ENCODE measurements at regions not wholly inside any gene's neighbourhood (a gene's known extent, or its start where the extent isn't known, plus 50 kb on each side); places are given as distances from the start of the nearest gene placed in this dataset.

DNA sequence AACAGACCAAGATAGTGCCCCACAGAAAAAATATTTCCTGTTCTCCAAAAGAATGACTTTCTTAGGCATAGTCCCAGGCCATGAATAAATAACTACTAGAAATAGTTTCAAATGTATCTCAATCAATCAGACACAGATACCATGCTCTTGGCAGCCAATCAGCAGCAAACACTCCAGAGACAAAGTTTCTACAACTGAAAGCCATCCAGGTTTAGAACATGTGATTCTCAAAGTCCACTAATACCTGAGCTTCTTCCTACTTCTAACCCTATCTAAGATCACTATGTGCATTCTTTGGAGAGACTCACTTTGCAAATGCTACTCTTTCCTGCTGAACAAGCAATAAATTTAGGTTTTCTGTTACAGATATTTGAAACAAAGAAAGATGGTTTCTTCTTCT, 425.8 kb upstream of the GRIN3A start:
- Histone ChIP-seq H2BK120ac (replicated peaks; ENCODE audit: low read depth, low read length) (no peak overlapping the region), H2AFZ (ENCODE audit: low read length) (no peak overlapping the region), H3K4me2 (ENCODE audit: insufficient read depth in 1 of 2, low read depth in 2 of 2, low read length in 2 of 2) (no peak overlapping the region), H2BK5ac (ENCODE audit: low read depth, low read length) (no peak overlapping the region), H3K79me1 (ENCODE audit: low read depth, low read length) (no peaks in the 10 kb centered on the region), H2BK20ac (ENCODE audit: low read length) (no peak overlapping the region), H3K27ac (ENCODE audit: low read depth, low read length) (no peak overlapping the region), H2BK12ac (ENCODE audit: low read depth, low read length) (no peak overlapping the region), H3K4me3 (ENCODE audit: extremely low read depth in 1 of 4, insufficient read depth in 2 of 4, low read depth in 3 of 4, low read length in 4 of 4) (no peak overlapping the region), H3K79me2 (ENCODE audit: control insufficient read depth in 1 of 2, insufficient read depth in 2 of 2, low read length in 2 of 2) (no peaks in the 10 kb centered on the region), H4K20me1 (replicated peaks in 1 of 2; ENCODE audit: control insufficient read depth in 1 of 2, insufficient read depth in 2 of 2, low read length in 2 of 2) (no peaks in the 10 kb centered on the region), H3K27me3 (replicated peaks in 1 of 4; ENCODE audit: control insufficient read depth in 3 of 4, extremely low read depth in 1 of 4, insufficient read depth in 3 of 4, low read length in 3 of 4) (no peaks in the 10 kb centered on the region), H3K23me2 (ENCODE audit: low read depth, low read length) (no peaks in the 10 kb centered on the region), H3K4me1 (replicated peaks in 1 of 4; ENCODE audit: control insufficient read depth in 3 of 4, insufficient read depth in 4 of 4, low read length in 3 of 4) (no peaks in the 10 kb centered on the region), H3K9ac (replicated peaks in 1 of 4; ENCODE audit: extremely low read depth in 1 of 4, low read depth in 3 of 4, low read length in 3 of 4) (no peak overlapping the region), H3K14ac (ENCODE audit: insufficient read length) (no peak overlapping the region), H4K91ac (replicated peaks; ENCODE audit: insufficient read length, low read length) (no peak overlapping the region), H4K5ac (ENCODE audit: insufficient read length, low read depth, low read length) (no peak overlapping the region), H2BK15ac (ENCODE audit: low read length) (no peak overlapping the region), H3K23ac (ENCODE audit: insufficient read length) (no peak overlapping the region), H4K8ac (ENCODE audit: extremely low read depth, insufficient read depth, low read length) (no peak overlapping the region), H3K36me3 (ENCODE audit: control insufficient read depth in 2 of 4, insufficient read depth in 4 of 4, low read length in 3 of 4) (no peaks in the 10 kb centered on the region), H2AK5ac (ENCODE audit: low read depth, low read length) (no peak overlapping the region), H3K4ac (replicated peaks; ENCODE audit: insufficient read length, low read depth, low read length) (no peak overlapping the region), H3K9me3 (ENCODE audit: insufficient read depth in 2 of 2, low read depth in 1 of 2, low read length in 1 of 2) (no peaks in the 10 kb centered on the region), H3K18ac (ENCODE audit: extremely low read depth, low read length) (no peak overlapping the region), H3K56ac (replicated peaks; ENCODE audit: insufficient read length, low read depth, low read length) (no peak overlapping the region)
- ChIA-PET CTCF (ENCODE audit: partially characterized antibody) (no interaction called here), POLR2A (ENCODE audit: partially characterized antibody) (no interaction called here)
- FAIRE-seq: no peak
- DNase-seq (ENCODE audit: low read depth in 1 of 2, low spot score in 2 of 2): no peak
- TF ChIP-seq HDAC2 (IDR thresholded peaks at IDR 0.05; ENCODE audit: borderline replicate concordance in 1 of 2, low read depth in 2 of 2, low read length in 2 of 2) (no peak), SIN3A (conservative IDR thresholded peaks at IDR 0.05 in 1 of 2, IDR thresholded peaks at IDR 0.05 in 1 of 2; ENCODE audit: low read depth in 1 of 2, low read length in 2 of 2) (no peak), EZH2 (IDR thresholded peaks at IDR 0.05; ENCODE audit: low read depth, low read length, severe bottlenecking) (no peak), RAD21 (IDR thresholded peaks at IDR 0.05 in 1 of 2, conservative IDR thresholded peaks at IDR 0.05 in 1 of 2; ENCODE audit: low read depth in 2 of 2, low read length in 2 of 2) (no peak), RBBP5 (IDR thresholded peaks at IDR 0.05; ENCODE audit: borderline replicate concordance, low read depth, low read length) (no peak), HDAC6 (IDR thresholded peaks at IDR 0.05; ENCODE audit: low read depth, low read length) (no peak), KDM4A (IDR thresholded peaks at IDR 0.05; ENCODE audit: low read depth, low read length, severe bottlenecking) (no peak), KDM1A (IDR thresholded peaks at IDR 0.05; ENCODE audit: borderline replicate concordance, low read length) (no peak), SAP30 (IDR thresholded peaks at IDR 0.05; ENCODE audit: insufficient read depth, insufficient replicate concordance, low read length) (no peak), RXRA (IDR thresholded peaks at IDR 0.05; ENCODE audit: insufficient read depth, low read depth, low read length) (no peak), CHD2 (IDR thresholded peaks at IDR 0.05; ENCODE audit: low read length) (no peak)
- TF ChIP-seq, protein P1, sequence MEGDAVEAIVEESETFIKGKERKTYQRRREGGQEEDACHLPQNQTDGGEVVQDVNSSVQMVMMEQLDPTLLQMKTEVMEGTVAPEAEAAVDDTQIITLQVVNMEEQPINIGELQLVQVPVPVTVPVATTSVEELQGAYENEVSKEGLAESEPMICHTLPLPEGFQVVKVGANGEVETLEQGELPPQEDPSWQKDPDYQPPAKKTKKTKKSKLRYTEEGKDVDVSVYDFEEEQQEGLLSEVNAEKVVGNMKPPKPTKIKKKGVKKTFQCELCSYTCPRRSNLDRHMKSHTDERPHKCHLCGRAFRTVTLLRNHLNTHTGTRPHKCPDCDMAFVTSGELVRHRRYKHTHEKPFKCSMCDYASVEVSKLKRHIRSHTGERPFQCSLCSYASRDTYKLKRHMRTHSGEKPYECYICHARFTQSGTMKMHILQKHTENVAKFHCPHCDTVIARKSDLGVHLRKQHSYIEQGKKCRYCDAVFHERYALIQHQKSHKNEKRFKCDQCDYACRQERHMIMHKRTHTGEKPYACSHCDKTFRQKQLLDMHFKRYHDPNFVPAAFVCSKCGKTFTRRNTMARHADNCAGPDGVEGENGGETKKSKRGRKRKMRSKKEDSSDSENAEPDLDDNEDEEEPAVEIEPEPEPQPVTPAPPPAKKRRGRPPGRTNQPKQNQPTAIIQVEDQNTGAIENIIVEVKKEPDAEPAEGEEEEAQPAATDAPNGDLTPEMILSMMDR (IDR thresholded peaks at IDR 0.05; ENCODE audit: control extremely low read depth in 1 of 3, insufficient read depth in 1 of 3, low read depth in 1 of 3, low read length in 3 of 3): no peak

All from H1 (cell line).